SK-N-MC (cell line): ENCODE measurements at regions not wholly inside any gene's neighbourhood (a gene's known extent, or its start where the extent isn't known, plus 50 kb on each side); places are given as distances from the start of the nearest gene placed in this dataset.

Source experiments
- EZH2 ChIP-seq: fragments of 200-600 bp; sonication (generic); IDR thresholded peaks from one replicate; pipeline ENCODE4 v1.6.1; 2017; ENCODE audit warnings: antibody characterized with exemption
- FOXP2 ChIP-seq: optimal IDR thresholded peaks from 2 replicates; pipeline ENCODE3; 2011; ENCODE audit warnings: mild to moderate bottlenecking, moderate library complexity; ENCODE audit not compliant: insufficient read depth; ENCODE audit errors: extremely low read length, control extremely low read depth
- POLR2AphosphoS5 ChIP-seq: IDR thresholded peaks from 2 replicates; pipeline ENCODE4 v1.6.1; 2012; ENCODE audit warnings: mild to moderate bottlenecking, low read depth, low read length, borderline replicate concordance

- TF ChIP-seq EZH2: no peak
- TF ChIP-seq POLR2AphosphoS5: no peak
- no peak for TF ChIP-seq FOXP2
These were observed 581.6 kb downstream of the NPHP4 start for GRCh38 chr1:5410652-5411051.
